ENCODE measurements at regions not wholly inside any gene's neighbourhood (a gene's known extent, or its start where the extent isn't known, plus 50 kb on each side); places are given as distances from the start of the nearest gene placed in this dataset.
A peak's percentile ranks its signal among the peaks of the same experiment; 100 is the strongest.
"Not testable (repeated sequence)": the region's sequence is repeated elsewhere in the genome, so short reads cannot be mapped to it uniquely, and the experiment has no call there.

GRCh38 chr14:44873536-44873935 is 88.2 kb downstream of the KLHL28 start:
- DNase-seq (ENCODE audit: low read depth in 2 of 2): no peak

- DNase-seq (ENCODE audit: low read depth in 2 of 2): no peak
Measured at GRCh38 chr14:44866770-44867169, 95.0 kb downstream of the KLHL28 start.

GRCh38 chr14:44866322-44866721 is 95.4 kb downstream of the KLHL28 start:
- no peak for DNase-seq (ENCODE audit: low read depth in 2 of 2)

- DNase-seq (ENCODE audit: low read depth in 2 of 2): no peak
Measured at GRCh38 chr14:44863271-44863670, 98.5 kb downstream of the KLHL28 start.

GRCh38 chr14:44854114-44854513 is 107.6 kb downstream of the KLHL28 start:
- no peak for DNase-seq (ENCODE audit: low read depth in 2 of 2)

GRCh38 chr14:44847526-44848309 is 114.0 kb downstream of the KLHL28 start:
- DNase-seq (ENCODE audit: low read depth in 2 of 2): no peak

- peak in 1 of 2 experiments; percentile 5 for DNase-seq (ENCODE audit: low read depth in 2 of 2)
Measured at GRCh38 chr14:44846232-44846824, 115.4 kb downstream of the KLHL28 start.

- not testable (repeated sequence) for DNase-seq (ENCODE audit: low read depth in 2 of 2)
Measured at GRCh38 chr14:44835928-44836327, 125.8 kb downstream of the KLHL28 start.

- DNase-seq (ENCODE audit: low read depth in 2 of 2): no peak
Measured at GRCh38 chr14:44833376-44834060, 128.2 kb downstream of the KLHL28 start.

- DNase-seq (ENCODE audit: low read depth in 2 of 2): no peak
Measured at GRCh38 chr14:44830371-44830770, 131.4 kb downstream of the KLHL28 start.

- no peak for DNase-seq (ENCODE audit: low read depth in 2 of 2)
Measured at GRCh38 chr14:44829021-44829420, 132.7 kb downstream of the KLHL28 start.

- DNase-seq (ENCODE audit: low read depth in 2 of 2): no peak
Measured at GRCh38 chr14:44828023-44828422, 133.7 kb downstream of the KLHL28 start.

- DNase-seq (ENCODE audit: low read depth in 2 of 2): no peak
Measured at GRCh38 chr14:44820230-44820964, 141.3 kb downstream of the KLHL28 start.

GRCh38 chr14:44814196-44814595 is 147.6 kb downstream of the KLHL28 start:
- no peak for DNase-seq (ENCODE audit: low read depth in 2 of 2)

GRCh38 chr14:44812672-44813071 is 149.1 kb downstream of the KLHL28 start:
- no peak for DNase-seq (ENCODE audit: low read depth in 2 of 2)

- no peak for DNase-seq (ENCODE audit: low read depth in 2 of 2)
Measured at GRCh38 chr14:44804391-44804790, 157.4 kb downstream of the KLHL28 start.

GRCh38 chr14:44803239-44803905 is 158.4 kb downstream of the KLHL28 start:
- DNase-seq (ENCODE audit: low read depth in 2 of 2): peak; percentile 33 to 37

- DNase-seq (ENCODE audit: low read depth in 2 of 2): no peak
Measured at GRCh38 chr14:44798386-44799242, 163.1 kb downstream of the KLHL28 start.

GRCh38 chr14:44795725-44796124 is 166.0 kb downstream of the KLHL28 start:
- no peak for DNase-seq (ENCODE audit: low read depth in 2 of 2)

- no peak for DNase-seq (ENCODE audit: low read depth in 2 of 2)
Measured at GRCh38 chr14:44791730-44792129, 170.0 kb downstream of the KLHL28 start.

- DNase-seq (ENCODE audit: low read depth in 2 of 2): no peak
Measured at GRCh38 chr14:44788612-44789011, 173.1 kb downstream of the KLHL28 start.
